ENCODE measurements at regions not wholly inside any gene's neighbourhood (a gene's known extent, or its start where the extent isn't known, plus 50 kb on each side); places are given as distances from the start of the nearest gene placed in this dataset.

DNA sequence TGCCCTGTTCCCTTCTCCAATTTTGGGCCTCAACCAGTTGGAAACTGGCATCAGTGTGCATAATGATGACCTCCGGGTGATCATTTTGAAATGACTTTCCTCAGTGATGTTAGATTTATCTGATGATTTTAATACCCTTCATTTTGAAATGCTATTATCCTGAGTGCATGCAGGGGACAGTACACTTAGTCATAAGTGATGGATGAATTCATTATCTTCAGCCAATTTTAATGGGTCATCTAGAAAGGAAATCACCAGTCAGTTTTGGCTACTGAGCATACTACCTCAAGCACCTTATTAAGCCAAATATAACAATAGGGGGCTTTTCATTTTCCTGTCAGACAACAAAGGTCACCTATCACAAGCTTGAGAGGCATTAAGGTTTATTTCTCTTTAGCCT, 118.5 kb upstream of the MIR17HG start:
- TF ChIP-seq POLR2AphosphoS5 (IDR thresholded peaks at IDR 0.05; ENCODE audit: borderline replicate concordance, low read depth, low read length) (no peak), EZH2 (IDR thresholded peaks at IDR 0.05) (no peak), FOXP2 (optimal IDR thresholded peaks at IDR 0.05; ENCODE audit: control extremely low read depth, extremely low read length, insufficient read depth) (no peak)
- no peak for DNase-seq (ENCODE audit: low read depth, low spot score)
- Histone ChIP-seq H3K4me3 (no peak overlapping the region), H3K9me3 (ENCODE audit: low read depth, low read length) (no peaks in the 10 kb centered on the region), H3K9ac (ENCODE audit: insufficient read length) (no peak overlapping the region), H3K27ac (no peak overlapping the region), H3K36me3 (ENCODE audit: insufficient read depth, low read length) (no peaks in the 10 kb centered on the region)

- Histone ChIP-seq H3K36me3 (ENCODE audit: insufficient read depth, low read length) (no peaks in the 10 kb centered on the region), H3K27ac (no peak overlapping the region), H3K9ac (ENCODE audit: insufficient read length) (no peak overlapping the region), H3K4me3 (no peak overlapping the region), H3K9me3 (ENCODE audit: low read depth, low read length) (no peaks in the 10 kb centered on the region)
- TF ChIP-seq POLR2AphosphoS5 (IDR thresholded peaks at IDR 0.05; ENCODE audit: borderline replicate concordance, low read depth, low read length), result no peak
- no peak for TF ChIP-seq FOXP2 (optimal IDR thresholded peaks at IDR 0.05; ENCODE audit: control extremely low read depth, extremely low read length, insufficient read depth)
- no peak for TF ChIP-seq EZH2 (IDR thresholded peaks at IDR 0.05)
- no peak for DNase-seq (ENCODE audit: low read depth, low spot score)
Observed at GRCh38 chr13:91232716-91233115, 114.8 kb upstream of the MIR17HG start.

- DNase-seq (ENCODE audit: low read depth, low spot score), result no peak
- no peaks in the 10 kb centered on the region for H3K9me3 ChIP-seq (ENCODE audit: low read depth, low read length)
- H3K36me3 ChIP-seq (ENCODE audit: insufficient read depth, low read length), result no peaks in the 10 kb centered on the region
- H3K4me3 ChIP-seq, result no peak overlapping the region
- no peak overlapping the region for H3K9ac ChIP-seq (ENCODE audit: insufficient read length)
- TF ChIP-seq POLR2AphosphoS5 (IDR thresholded peaks at IDR 0.05; ENCODE audit: borderline replicate concordance, low read depth, low read length) (no peak), FOXP2 (optimal IDR thresholded peaks at IDR 0.05; ENCODE audit: control extremely low read depth, extremely low read length, insufficient read depth) (no peak), EZH2 (IDR thresholded peaks at IDR 0.05) (no peak)
- no peak overlapping the region for H3K27ac ChIP-seq
Observed at GRCh38 chr13:91233291-91233690, 114.2 kb upstream of the MIR17HG start.

DNA sequence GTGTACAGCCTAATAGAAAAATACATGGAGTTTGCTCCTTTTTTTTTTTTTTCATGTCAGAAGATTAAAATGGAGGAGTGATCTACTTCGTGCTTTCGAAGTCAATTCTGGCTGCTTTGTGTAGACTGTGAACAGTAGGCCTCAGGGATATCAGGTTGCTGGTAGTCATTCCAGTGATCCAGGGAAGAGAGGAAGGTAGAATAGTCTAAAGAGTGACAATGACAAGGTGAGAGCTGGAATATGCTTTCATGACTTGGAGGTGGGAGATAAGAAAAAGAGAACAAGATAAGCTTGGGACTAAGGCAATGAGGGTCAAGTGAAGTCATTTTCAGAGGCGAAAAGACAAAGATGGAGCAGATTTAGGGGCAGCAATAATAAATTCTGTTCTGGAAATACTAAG, 111.3 kb upstream of the MIR17HG start:
- H3K36me3 ChIP-seq (ENCODE audit: insufficient read depth, low read length), result no peaks in the 10 kb centered on the region
- H3K27ac ChIP-seq, result no peak overlapping the region
- H3K4me3 ChIP-seq, result no peak overlapping the region
- TF ChIP-seq POLR2AphosphoS5 (IDR thresholded peaks at IDR 0.05; ENCODE audit: borderline replicate concordance, low read depth, low read length), result no peak
- no peak for TF ChIP-seq EZH2 (IDR thresholded peaks at IDR 0.05)
- no peak for TF ChIP-seq FOXP2 (optimal IDR thresholded peaks at IDR 0.05; ENCODE audit: control extremely low read depth, extremely low read length, insufficient read depth)
- H3K9ac ChIP-seq (ENCODE audit: insufficient read length), result no peak overlapping the region
- no peaks in the 10 kb centered on the region for H3K9me3 ChIP-seq (ENCODE audit: low read depth, low read length)
- no peak for DNase-seq (ENCODE audit: low read depth, low spot score)

DNA sequence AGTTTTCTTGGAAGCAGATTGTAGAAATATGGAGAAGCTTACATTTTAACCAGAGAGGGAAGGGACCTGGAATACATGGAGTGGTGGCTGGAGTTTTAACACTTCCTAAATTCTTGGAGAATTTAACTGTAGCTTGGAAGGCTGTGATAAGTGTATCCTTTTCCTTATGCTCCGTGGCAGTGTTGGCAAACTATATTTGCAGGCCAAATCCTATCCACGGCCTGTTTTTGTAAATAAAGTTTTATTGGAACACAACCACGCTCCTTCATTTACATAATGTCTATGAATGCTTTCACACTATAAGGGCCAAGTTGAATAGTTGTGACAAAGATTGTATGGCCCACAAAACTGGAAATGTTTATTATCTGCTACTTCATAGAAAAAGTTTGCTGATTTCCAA, 110.6 kb upstream of the MIR17HG start:
- H3K27ac ChIP-seq, result no peak overlapping the region
- TF ChIP-seq EZH2 (IDR thresholded peaks at IDR 0.05), result no peak
- no peak for TF ChIP-seq POLR2AphosphoS5 (IDR thresholded peaks at IDR 0.05; ENCODE audit: borderline replicate concordance, low read depth, low read length)
- TF ChIP-seq FOXP2 (optimal IDR thresholded peaks at IDR 0.05; ENCODE audit: control extremely low read depth, extremely low read length, insufficient read depth), result no peak
- no peaks in the 10 kb centered on the region for H3K9me3 ChIP-seq (ENCODE audit: low read depth, low read length)
- no peak for DNase-seq (ENCODE audit: low read depth, low spot score)
- H3K36me3 ChIP-seq (ENCODE audit: insufficient read depth, low read length), result no peaks in the 10 kb centered on the region
- no peak overlapping the region for H3K4me3 ChIP-seq
- no peak overlapping the region for H3K9ac ChIP-seq (ENCODE audit: insufficient read length)

GRCh38 chr13:91238036-91238435, 109.5 kb upstream of the MIR17HG start:
- no peak overlapping the region for H3K9ac ChIP-seq (ENCODE audit: insufficient read length)
- H3K4me3 ChIP-seq, result no peak overlapping the region
- TF ChIP-seq FOXP2 (optimal IDR thresholded peaks at IDR 0.05; ENCODE audit: control extremely low read depth, extremely low read length, insufficient read depth), result no peak
- TF ChIP-seq EZH2 (IDR thresholded peaks at IDR 0.05), result no peak
- no peak for TF ChIP-seq POLR2AphosphoS5 (IDR thresholded peaks at IDR 0.05; ENCODE audit: borderline replicate concordance, low read depth, low read length)
- H3K27ac ChIP-seq, result no peak overlapping the region
- DNase-seq (ENCODE audit: low read depth, low spot score), result no peak
- no peaks in the 10 kb centered on the region for H3K9me3 ChIP-seq (ENCODE audit: low read depth, low read length)
- H3K36me3 ChIP-seq (ENCODE audit: insufficient read depth, low read length), result no peaks in the 10 kb centered on the region

DNA sequence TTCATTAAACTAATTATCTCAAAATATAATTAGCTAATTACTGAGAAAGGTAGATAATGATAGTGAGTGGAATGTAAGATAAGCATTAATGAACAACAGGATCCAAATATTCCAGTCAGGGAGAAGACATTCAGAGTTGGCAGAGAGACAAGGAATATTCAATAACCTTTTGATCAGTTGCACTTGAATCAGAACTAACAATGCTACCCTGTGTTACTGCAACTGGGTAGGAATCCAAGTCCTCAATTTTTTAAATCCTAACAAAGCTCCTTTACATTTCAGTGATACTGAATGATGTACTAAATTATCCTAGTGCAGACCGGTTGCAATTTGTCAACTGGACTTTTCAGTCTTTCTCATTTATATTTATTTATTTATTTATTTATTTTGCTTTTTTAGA, 107.1 kb upstream of the MIR17HG start:
- Histone ChIP-seq H3K9me3 (ENCODE audit: low read depth, low read length) (no peaks in the 10 kb centered on the region), H3K36me3 (ENCODE audit: insufficient read depth, low read length) (no peaks in the 10 kb centered on the region), H3K9ac (ENCODE audit: insufficient read length) (no peak overlapping the region), H3K4me3 (no peak overlapping the region), H3K27ac (no peak overlapping the region)
- TF ChIP-seq POLR2AphosphoS5 (IDR thresholded peaks at IDR 0.05; ENCODE audit: borderline replicate concordance, low read depth, low read length) (no peak), EZH2 (IDR thresholded peaks at IDR 0.05) (no peak), FOXP2 (optimal IDR thresholded peaks at IDR 0.05; ENCODE audit: control extremely low read depth, extremely low read length, insufficient read depth) (no peak)
- DNase-seq (ENCODE audit: low read depth, low spot score), result no peak

DNA sequence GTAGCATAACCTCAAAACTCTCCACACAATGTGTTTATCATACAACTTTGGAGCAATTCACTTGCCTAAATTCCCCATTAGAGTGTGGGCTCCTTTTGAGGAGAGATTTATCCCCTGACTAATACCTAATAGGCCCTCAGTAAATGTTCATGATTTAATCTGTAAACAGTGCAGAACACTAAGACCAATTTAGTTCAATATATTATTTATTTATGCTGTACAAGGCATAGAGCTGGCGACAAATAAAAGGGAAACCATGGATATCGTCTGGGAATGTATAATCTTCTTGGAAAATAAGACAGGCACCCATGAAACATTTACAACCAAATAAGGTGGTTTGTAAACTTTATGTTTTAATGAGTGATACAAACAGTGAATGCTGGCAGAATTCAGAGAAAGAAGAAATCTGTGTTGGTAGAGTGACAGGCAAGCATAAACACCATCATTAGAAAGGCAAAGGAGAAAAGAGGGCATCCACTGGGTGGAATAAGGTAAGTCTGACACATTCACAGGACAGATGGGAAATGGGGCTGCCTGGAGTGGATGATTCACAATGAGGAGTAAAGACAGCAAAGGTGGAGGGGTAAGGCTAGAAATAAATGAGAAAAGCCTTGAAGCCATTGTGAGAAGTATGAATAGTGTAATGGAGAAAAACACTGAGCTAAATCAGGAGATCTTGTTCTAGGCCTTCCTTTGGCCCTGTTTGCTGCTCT, 106.1 kb upstream of the MIR17HG start:
- DNase-seq (ENCODE audit: low read depth, low spot score), result no peak
- no peak overlapping the region for H3K9ac ChIP-seq (ENCODE audit: insufficient read length)
- no peak overlapping the region for H3K27ac ChIP-seq
- TF ChIP-seq POLR2AphosphoS5 (IDR thresholded peaks at IDR 0.05; ENCODE audit: borderline replicate concordance, low read depth, low read length) (no peak), EZH2 (IDR thresholded peaks at IDR 0.05) (no peak), FOXP2 (optimal IDR thresholded peaks at IDR 0.05; ENCODE audit: control extremely low read depth, extremely low read length, insufficient read depth) (no peak)
- no peaks in the 10 kb centered on the region for H3K36me3 ChIP-seq (ENCODE audit: insufficient read depth, low read length)
- no peak overlapping the region for H3K4me3 ChIP-seq
- H3K9me3 ChIP-seq (ENCODE audit: low read depth, low read length), result no peaks in the 10 kb centered on the region

- Histone ChIP-seq H3K4me3 (no peak overlapping the region), H3K36me3 (ENCODE audit: insufficient read depth, low read length) (no peaks in the 10 kb centered on the region), H3K27ac (no peak overlapping the region), H3K9ac (ENCODE audit: insufficient read length) (no peak overlapping the region), H3K9me3 (ENCODE audit: low read depth, low read length) (no peaks in the 10 kb centered on the region)
- no peak for TF ChIP-seq POLR2AphosphoS5 (IDR thresholded peaks at IDR 0.05; ENCODE audit: borderline replicate concordance, low read depth, low read length)
- no peak for TF ChIP-seq FOXP2 (optimal IDR thresholded peaks at IDR 0.05; ENCODE audit: control extremely low read depth, extremely low read length, insufficient read depth)
- TF ChIP-seq EZH2 (IDR thresholded peaks at IDR 0.05), result no peak
- no peak for DNase-seq (ENCODE audit: low read depth, low spot score)
Observed at GRCh38 chr13:91242652-91243051, 104.8 kb upstream of the MIR17HG start.
